HT1080 (cell line): ENCODE measurements at regions not wholly inside any gene's neighbourhood (a gene's known extent, or its start where the extent isn't known, plus 50 kb on each side); places are given as distances from the start of the nearest gene placed in this dataset.

Experiments
- DNase-seq: peaks from one replicate; pipeline ENCODE4 v3.0.0-alpha.2; 2015; ENCODE audit warnings: low read depth

DNA sequence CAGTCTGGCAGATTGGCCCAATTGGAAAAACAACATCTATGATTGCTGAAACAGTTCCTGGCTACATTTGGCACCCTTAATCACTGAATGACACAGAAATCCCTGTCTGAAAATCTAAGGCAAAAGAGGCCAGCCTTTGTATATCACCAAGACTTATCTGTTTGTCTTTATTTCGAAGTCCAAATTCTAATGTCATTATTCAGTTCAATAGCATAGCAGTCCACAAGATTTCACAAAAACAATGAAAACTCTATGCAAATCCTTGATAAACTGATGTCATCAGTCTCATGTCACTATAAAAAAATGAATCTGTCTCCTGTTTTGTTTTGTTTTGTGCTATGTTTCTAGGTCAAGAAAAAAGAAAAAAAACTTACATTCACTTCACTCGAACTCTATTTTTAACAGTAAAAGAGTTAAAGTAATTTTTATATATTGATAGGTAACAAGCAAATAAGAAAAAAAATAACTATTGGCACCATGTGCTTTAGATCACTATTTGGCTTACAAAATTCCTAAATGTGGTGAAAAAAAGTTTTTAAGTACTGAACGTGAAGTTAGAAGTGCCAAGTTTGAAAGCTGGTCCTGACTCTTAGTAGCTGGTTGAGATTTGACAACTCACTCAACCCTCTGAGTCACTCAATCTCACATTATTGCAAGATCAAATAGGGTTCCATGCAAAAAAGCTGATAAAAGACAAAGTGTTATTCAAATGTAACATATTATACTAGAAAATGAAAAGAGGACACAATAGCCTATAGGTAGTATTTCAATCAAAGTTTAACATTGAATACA lies 359.3 kb downstream of the IRS1 start:
- DNase-seq: no peak

DNA sequence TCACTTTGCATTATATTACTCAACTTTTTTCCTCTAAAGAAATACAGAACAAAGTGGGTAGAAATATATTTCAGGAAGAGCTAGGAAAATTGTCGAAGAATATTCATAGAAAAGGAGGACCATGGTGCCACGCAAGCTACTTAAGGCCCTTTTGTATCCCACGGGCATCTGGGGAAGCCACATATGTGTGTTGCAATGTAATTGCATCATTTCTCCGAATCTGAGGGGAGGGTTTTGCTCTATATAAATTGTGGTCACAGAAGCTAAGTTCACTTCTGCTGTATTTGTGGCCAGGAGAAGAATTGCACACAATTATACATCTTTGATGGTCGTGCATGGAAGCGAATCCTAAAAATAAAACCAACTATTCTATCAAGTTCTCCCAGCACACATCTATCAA lies 360.3 kb downstream of the IRS1 start:
- no peak for DNase-seq

DNA sequence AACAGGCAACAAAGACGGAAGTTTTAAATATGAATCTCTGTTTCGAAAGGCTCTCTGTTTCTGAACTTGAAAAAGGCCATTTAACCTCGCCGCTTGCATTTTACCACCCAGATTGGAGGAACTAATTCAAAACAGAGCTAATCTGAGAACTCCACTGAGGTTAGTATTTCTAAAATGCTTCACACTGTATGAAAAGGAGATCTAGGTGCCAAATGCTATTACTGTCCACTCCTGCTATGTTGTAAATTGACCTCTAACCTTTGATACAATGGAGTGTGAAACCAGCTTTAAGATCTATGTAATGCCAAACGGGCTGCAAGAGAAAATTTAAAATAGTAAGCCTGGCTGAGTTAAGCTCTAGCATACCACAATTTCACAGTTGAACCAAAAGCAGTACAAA lies 364.5 kb downstream of the IRS1 start:
- DNase-seq: no peak

DNA sequence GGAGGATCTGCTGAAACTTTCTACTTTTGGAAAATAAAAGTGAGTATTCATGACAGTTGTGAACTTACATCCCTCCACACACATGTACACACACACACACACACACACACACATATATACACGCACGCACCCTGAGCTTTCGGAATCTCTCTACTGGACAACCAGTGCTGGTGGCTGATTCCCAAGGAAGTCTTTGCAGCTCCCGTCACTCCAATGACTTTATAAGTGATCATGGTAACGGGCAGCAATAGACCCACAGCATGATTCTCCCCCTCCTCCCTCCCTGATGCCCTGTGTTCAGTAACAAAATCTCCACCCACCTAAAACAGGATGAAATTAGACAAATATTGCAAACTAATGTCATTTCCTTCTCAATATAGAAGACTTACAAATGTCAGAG lies 364.9 kb downstream of the IRS1 start:
- DNase-seq: no peak

DNA sequence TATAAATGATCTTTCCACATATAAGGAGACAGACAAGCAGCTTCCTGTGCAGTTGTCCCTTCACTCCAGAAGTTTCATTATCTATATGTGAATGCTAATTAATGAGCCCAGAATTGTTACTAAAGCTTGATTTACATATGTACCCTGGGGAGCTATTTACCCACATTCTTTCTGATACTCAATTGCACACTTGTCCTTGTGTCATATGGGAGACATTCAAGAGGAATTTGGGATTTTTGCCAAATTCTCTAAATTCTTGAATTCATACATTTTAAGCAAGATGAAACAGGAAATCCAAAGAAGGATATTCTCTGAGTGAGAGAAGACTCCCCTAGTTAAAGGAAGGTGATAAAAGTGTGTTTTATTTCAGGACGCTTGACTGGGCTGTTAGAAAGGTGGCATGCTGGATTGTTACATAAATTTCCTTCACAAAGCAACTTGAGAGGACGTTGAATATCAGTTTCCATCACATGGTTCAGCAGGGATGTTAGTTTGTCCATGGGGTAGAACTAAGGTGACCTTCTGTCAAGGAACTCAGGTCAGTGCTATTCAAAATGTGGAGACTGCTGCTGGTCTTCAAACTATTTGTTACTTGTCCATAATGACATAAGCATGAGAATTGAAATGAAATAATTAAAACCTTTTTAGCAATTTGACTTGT lies 368.2 kb downstream of the IRS1 start:
- peak; percentile 60 for DNase-seq

DNA sequence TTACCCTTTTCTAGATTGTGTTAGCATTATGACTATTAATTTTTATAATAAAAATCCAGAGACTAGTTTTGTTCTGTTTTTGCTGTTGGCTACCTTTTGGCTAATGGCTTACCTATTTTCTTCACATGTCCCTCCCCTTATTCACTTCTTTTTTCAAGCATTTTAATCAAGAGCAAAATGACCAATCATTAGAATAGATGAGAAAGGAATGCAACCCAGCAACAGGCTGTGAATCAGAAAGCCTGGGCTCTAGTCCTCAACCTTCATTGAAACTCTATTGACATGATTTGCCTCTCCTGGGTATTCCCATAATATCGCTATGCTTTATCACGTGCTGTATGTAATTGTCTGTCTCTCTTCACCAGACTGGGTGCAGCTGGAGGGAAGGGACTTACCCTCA lies 370.1 kb downstream of the IRS1 start:
- DNase-seq: no peak

DNA sequence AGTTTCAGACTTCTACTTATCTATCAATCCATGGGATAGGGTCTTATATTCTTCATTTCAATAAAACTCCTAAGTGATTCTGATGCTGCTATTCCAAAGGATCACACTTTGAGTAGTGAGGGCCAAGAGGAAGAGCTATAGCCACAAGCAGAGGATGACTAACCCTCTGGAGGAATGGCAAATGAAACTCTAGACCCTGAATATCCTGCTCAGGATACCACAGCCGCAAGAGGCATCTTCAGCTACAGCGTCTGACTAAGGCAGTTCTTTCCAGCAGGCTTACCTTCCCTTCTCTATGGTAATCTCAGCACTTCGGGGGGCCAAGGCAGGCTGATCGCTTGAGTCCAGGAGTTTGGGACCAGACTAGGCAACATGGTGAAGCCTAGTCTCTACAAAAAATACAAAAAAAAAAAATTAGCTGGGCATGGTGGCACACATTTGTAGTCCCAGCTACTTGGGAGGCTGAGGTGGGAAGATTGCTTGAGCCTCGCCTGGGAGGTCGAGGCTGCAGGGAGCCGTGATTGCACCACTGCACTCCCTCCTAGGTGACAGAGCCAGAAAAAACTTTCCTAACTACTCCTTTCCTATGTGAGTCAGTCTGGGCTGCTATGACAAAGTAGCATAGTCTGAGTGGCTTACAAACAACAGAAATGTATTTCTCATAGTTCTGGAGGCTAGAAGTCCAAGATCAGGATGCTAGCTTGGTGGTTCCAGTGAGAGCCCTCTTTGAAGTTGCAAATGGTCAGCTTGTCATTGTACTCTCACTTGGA lies 371.9 kb downstream of the IRS1 start:
- DNase-seq: peak; percentile 98

DNA sequence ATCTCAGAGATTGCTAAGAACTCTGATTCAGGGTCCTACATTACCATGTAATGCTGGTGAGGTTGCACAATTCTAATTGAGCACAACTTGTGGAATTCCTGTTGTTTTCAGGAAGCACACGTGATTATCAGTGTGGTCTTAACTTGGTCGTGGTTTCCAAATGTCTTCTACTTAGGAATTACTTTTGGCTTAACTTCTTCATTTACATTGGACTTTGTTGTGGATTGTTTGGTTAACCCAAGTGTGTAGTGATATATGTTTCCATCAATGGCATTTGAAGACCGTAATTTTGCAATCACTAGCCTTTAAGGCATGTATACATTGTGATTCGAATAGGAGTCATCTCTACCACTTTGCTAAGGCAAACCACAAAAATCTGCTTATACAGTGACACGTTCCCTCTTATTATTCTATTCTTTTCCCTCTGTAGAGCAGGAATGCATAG lies 373.3 kb downstream of the IRS1 start:
- peak; percentile 99 for DNase-seq

DNA sequence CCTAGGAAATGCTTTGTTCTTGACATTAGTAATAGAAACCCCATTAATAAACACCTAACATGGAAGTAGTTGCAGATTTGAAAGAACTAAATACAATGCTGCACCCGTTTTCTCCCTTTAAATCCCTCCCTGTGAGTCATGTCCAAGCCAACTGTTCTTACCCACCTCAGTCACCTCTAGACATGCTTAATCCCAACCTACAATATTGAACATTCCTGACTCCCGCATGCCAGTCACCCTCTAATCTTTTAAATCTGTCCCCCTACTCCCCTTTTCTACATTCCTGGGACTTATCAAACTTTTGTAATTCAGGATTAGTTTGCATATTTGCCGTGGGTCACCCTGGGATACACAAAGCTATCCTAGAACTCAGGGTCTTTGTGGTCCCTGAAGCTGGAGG lies 374.6 kb downstream of the IRS1 start:
- DNase-seq: peak; percentile 18

DNA sequence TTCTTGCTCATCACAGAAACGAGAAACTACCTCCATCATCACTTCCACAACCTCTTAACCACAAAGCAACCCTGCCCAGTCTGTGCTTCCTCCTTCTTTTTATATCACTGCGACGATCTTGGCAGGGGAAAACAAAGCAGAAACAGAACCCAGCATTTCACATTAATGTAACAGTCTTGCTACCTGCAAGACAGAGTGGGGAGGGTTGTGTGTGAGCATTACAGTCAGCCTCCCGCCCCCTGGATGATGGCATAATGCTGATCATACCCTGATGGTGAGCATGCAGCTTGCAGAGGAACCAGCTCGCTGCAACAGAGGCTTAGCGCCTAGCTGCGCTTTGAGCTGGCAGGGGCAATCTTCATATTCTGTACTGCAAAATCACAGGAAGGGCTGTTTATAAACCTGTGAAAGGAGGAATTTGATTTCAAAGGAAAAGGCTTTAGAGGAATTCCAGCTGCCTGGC lies 376.1 kb downstream of the IRS1 start:
- no peak for DNase-seq

DNA sequence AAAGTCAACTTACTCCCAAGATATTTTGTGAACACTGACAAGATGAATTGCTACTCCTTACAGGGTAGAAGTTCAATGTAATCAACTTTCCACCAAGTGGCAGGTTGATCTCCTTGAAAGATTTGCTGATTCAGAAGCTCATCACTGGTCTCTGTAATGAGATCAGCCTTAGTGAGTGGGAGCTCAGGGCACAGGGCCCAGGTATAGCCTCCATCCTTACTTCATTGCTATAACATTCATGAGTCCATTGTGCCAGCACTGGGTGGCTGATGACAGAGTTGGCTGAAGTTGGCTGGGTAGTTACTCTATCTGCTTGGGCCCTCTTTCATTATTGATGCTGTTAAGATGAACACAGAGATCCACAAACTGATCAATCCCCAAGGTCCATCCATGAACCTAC lies 379.0 kb downstream of the IRS1 start:
- no peak for DNase-seq

DNA sequence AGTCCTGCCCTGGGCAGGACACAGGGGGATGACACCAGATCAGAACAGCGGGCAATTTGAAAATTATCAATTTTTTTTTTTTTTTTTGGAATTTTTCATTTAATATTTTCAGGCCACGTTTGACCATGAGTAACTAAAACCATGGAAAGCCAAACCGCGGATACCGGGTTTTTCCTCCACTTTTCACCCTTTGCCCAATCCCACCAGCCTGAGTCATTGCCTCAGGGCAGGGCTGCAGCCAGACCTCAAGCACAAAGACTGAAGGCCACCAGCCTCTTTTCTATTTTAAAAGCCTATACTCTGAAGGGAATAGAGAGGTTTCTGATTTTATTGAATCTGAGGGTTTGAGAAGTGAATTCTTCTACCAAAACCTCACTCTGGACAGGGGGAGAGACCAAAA lies 381.1 kb downstream of the IRS1 start:
- DNase-seq: no peak

DNA sequence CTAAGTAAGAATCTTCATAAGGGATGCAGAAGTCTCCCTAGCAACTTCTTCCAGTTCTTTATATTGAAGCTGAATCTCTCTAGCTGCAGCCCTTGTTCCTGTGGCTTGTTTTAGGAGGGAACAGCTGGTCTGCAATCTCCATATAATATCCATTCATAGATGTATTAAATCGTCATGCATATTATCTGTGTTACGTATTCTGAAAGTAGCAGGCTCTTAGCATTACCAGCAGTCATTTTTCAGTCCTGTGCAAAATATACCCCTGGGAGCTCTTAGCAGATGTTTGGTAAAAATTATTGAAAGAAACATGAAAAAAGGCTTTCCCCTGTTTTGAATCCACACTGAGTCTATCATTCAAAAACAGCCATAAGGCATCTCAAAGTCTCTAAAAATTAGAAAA lies 385.3 kb downstream of the IRS1 start:
- no peak for DNase-seq

DNA sequence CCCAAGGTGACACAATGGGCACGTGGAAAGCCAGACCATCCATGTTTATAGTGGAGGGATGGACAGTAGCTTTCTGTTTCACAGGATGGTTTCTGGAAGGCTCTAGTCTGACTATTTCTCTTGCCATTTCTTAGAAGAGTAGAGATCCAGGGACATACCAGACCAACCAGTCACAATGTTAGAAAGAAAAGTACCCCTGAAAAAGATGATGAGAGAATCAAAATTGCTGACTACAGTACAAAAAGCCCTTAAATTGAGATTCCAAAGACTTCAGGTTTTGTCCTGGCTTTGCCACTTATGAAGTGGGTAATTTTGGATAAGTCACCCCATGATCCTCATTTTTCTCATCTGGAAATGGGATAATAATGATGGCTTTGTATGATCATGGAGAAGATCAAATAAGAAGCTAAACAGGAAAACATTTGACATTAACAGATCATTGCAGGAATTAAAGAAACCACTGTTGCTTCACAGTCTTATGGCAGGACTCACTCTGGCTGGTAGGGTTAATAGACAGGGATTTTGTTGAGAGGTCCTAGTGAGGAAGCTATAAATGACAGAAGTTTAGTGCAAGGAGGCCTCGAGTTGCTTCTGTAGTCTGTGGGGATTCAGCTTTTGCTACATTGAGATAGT lies 386.0 kb downstream of the IRS1 start:
- DNase-seq: no peak

DNA sequence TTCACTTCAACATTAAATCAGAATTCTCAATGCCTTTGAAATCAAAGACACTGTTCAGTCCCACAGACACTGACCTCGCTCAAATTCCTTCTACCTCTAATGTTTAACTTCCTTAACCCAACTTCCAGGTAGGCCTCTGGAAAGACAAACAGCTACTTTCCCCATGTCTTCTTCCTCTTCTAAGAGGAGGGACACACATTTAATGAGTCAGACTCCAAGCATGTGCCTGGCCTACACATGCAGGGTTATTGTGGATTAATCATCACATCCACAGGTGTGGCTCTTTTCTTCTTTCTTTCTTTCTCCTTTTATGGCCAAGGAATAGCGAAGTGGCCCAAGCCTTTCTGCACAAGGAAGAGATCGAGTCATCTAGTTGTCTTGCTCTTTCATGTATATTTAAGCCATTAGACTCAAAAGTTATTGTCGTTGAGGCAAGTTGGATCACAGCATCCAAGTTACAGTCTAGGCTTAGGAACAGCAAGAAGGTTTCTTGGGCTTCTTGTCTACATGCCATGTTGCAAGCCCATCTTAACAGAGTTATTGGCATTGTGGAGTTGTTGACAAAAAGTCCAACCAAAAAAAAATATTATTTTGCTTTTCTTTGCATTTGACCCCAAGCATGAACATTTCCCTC lies 387.8 kb downstream of the IRS1 start:
- peak; percentile 95 for DNase-seq

DNA sequence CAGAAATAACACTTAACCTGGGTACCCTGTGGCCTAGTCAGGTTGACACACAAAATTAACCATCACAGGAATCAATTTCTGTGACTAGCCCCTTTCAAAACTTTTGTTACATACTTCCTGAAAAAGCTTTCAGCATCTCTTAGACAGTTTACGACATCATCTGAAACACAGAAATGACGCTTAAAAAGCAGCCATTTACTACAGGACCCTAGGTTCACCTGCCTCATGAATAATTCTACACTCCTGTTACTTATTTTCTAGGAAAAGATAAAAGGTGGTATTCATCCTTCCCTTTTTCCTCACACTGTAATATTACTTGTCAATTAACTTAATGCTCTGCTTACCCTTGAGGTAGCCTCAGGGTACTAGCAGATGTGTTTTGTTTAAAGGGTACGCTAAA lies 388.4 kb downstream of the IRS1 start:
- DNase-seq: no peak

DNA sequence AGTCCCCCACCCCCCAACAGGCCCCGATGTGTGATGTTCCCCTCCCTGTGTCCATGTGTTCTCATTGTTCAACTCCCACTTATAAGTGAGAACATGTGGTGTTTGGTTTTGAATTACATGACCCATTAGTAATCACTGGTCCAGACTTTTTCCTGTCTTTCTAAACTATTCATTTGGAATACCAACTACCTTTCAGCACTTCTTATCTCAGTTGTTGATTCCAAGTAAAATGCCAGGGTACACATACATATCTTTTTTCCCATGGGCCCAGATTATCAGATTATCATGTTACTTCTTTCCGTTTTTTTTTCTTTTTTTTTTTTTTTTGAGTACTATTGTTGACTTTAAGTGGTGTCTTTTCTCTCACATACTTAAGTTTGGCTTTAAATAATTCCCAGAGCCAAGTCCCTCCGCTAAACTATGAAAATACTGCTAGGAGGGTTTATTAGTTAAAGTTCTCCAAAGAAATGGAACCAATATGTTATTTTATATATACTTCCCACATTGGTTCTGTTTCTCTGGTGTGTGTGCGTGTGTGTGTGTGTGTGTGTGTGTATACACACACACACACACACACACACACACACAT lies 389.3 kb downstream of the IRS1 start:
- no peak for DNase-seq

DNA sequence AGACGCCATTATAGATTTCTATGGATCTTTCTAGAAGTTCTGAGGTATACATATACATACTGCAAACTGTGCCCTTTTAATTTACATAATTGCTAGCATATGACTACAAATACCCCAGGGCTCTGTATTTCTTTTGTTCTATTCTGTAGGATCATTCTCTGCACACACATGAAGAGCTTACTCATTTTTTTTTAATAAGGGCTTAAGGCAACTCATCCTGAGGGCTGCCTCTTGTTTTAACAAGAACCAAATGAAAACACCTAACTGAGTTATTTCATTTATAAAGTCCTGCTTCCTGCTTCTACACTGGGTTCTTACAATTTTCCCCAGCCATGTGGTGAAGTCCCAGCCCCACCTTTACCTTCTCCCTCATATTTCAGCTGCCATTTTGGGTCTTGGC lies 390.5 kb downstream of the IRS1 start:
- no peak for DNase-seq

DNA sequence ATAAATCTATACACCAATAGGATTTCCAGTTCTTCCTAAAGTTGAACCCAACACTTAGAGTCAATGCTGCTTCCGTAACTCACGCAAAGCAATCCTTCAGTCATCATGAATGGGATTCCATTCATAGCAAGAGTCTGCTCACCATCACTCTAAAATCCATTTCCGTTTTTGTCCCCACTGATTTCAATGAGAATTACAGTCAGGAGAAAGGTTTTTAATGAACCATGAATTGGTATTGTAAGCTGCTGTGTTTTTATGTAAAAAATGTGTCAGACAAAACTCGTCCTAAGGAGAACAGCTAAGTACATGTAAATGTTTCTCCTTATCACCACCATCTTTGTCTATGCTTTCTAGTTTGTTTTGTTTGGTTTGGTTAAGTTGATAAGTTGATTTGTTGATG lies 391.5 kb downstream of the IRS1 start:
- DNase-seq: no peak

DNA sequence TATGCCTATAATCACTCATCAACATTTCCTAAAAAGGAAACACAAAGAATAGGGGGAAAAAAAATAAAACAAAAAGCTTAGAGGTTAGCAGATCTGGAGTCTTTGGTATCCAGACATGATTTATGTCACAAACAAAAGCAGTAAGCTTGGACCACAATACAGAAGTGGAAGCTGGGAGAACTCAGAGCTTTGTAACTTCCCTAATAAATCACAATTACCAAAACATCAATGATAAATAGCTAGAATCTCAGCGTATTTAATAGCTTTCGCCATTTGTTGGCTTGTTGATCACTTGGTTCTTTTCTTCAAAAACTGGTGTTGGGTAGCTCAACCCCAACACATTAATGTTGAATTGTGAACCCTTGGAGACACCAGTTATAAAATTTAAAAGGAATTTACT lies 392.5 kb downstream of the IRS1 start:
- DNase-seq: no peak

DNA sequence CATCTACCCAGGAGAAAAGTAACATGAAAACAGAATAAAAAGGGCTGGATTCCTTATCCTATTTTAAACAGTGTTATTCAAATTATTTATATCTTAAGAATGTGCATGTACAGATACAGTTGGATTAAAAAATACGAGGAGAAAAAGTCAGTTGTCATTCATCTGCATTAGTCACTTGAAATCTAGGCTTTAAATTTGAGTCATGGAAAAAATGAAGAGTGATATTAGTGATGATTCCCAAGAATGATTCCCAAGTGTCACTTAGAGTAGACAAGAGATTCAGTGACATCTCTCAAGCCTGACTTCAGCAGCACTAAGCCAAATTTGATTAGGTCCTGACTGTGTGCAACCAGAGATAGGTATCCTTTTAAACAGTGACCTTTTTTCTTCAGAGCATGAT lies 394.2 kb downstream of the IRS1 start:
- DNase-seq: no peak
